GM18511 (cell line): ENCODE measurements at regions not wholly inside any gene's neighbourhood (a gene's known extent, or its start where the extent isn't known, plus 50 kb on each side); places are given as distances from the start of the nearest gene placed in this dataset.

ENCODE experiments used
- ATAC-seq: cut with Tn5 transposase; IDR thresholded peaks from one replicate; pipeline ENCODE4 v1.9.1; 2021; ENCODE audit warnings: mild to moderate bottlenecking, moderate library complexity; ENCODE audit not compliant: unreplicated experiment

DNA sequence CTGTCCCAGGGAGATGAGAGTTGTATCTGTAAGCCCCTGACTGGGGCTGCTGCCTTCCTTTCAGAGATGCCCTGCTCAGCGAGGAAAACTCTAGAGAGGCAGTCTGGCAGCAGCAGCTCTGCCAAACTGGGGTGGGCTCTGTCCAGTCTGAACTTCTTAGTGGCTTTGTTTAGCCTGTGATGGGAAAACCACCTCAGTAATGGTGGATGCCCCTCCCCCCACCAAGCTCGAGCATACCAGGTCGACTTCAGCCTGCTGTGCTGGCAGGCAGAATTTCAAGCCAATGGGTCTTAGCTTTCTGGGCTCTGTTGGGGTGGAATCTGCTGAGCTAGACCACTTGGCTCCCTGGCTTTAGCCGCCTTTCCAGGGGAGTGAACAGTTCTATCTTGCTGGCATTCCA is 218.3 kb downstream of the TUSC7 start:
- no peak for ATAC-seq

GRCh38 chr3:116929505-116930222 is 220.1 kb downstream of the TUSC7 start:
- ATAC-seq: no peak

GRCh38 chr3:116930786-116931185 is 221.2 kb downstream of the TUSC7 start:
- no peak for ATAC-seq

- no peak for ATAC-seq
Measured at GRCh38 chr3:116939091-116939490, 229.5 kb downstream of the TUSC7 start.

DNA sequence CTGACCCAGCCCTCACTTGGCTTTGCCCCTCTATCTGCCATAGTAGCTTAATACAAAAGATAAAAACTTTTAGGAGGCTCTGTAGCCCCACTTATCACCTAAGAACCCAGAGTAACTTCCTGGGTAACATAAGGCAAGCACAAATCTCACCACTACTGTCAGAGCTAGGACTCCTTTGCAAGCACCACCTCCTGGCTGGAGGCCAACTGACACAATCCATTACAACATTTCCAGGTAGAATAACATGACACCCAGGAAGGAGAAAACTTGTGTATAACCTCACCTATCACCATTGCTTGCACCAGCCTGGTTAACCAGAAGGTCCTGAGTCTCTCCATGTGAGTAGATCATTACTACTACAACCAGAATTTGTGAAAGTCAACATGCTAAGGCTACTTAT is 230.0 kb downstream of the TUSC7 start:
- no peak for ATAC-seq

- no peak for ATAC-seq
Measured at GRCh38 chr3:116940719-116941118, 231.1 kb downstream of the TUSC7 start.

DNA sequence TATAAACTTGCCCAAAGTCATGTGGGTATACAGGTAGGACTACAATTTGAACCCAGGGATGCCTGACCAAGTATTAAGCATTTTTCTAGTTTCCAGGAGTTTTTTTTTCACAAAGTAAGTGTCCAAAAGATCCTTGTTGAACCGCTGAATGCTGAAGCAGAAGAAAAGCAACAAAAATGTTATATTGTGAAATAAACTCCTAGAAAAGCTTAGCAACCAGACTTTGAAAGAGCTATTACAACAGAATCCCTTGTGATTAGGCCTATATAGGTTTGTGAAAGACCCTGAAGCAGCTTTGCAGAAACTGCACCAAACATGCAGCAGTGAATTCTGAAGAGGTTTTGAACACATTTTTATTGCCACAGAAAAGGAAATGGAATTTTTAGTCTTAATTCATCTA is 236.8 kb downstream of the TUSC7 start:
- ATAC-seq: no peak

DNA sequence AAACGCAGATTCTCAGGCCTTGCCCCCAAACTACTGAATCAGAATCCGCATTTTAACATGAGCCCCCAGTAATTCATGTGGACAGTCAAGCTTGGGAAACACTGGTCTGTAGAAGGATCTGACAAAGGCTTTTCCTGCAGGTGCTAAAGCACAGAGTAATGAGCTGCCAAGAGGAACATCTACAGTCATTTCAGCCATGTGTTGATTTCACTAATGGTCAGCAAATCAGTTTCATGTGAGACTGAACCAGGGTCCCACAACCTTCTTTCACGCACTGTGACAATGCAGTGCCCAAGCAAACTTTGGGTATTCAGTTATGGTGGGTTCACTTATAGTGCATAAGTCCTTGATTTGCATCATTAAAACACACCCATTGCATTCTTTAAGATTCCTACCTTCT is 237.6 kb downstream of the TUSC7 start:
- no peak for ATAC-seq

- no peak for ATAC-seq
Measured at GRCh38 chr3:116947809-116948208, 238.2 kb downstream of the TUSC7 start.

- no peak for ATAC-seq
Measured at GRCh38 chr3:116950301-116951055, 240.9 kb downstream of the TUSC7 start.

DNA sequence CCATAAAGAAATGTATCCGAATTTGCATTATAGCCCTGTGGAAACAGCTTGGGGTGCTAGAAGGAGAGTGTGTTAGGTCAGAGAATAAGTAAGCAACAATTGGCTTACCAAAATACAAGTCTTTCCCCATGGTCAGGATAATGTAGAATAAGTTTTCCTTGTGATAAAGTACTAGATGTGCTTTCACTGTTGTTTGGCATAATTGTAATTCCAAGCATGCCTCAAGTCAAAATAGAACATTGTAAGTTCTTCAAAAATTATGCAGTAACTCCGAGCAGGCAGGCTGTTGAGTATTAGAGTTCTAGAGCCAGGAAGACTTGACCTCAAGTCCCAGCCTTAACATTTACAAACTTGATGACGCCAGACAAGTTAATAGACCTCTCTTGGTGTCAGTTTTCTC is 242.0 kb downstream of the TUSC7 start:
- ATAC-seq: no peak

DNA sequence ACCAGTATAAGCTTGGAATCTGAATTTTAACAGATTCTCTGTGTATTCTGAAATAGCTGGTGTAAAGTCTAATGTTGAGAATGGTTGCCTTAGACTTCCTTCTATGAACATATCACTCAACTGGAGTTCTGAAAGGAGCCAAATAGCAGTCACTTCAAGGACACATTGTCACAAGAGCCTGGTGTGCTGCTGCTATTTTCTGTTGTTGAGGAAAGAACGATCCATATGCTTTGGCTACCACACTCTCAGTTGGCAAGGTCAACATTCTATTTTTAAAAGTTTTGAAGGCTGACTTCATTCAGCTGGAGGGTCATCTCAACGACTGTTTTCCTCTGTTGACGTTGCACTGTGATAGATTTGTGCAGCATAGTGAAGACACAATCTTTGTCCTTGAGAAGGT is 248.7 kb downstream of the TUSC7 start:
- ATAC-seq: no peak

GRCh38 chr3:116961106-116961505 is 251.5 kb downstream of the TUSC7 start:
- ATAC-seq: no peak

DNA sequence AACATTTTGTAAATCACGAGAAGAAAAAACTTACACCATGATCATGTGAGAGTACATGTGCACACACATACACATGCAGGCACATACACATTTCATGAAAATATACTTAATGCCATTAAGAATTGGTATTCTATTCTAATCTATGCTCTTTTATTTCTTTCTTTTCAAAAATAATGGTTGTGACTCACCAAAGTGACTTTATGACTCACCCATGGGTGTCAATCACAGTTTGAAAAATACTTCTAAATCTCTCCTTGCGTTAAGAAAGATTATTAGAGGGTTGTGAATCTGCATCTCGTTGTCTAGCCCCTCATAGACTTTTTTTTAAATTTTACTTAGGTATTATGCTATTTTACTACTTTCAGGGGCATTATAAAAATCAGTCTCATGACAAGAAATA is 254.2 kb downstream of the TUSC7 start:
- no peak for ATAC-seq

- ATAC-seq: no peak
Measured at GRCh38 chr3:116966649-116967048, 257.1 kb downstream of the TUSC7 start.

GRCh38 chr3:116969135-116969534 is 259.6 kb downstream of the TUSC7 start:
- ATAC-seq: no peak

GRCh38 chr3:116969646-116970045 is 260.1 kb downstream of the TUSC7 start:
- no peak for ATAC-seq

- no peak for ATAC-seq
Measured at GRCh38 chr3:116971531-116971930, 262.0 kb downstream of the TUSC7 start.

DNA sequence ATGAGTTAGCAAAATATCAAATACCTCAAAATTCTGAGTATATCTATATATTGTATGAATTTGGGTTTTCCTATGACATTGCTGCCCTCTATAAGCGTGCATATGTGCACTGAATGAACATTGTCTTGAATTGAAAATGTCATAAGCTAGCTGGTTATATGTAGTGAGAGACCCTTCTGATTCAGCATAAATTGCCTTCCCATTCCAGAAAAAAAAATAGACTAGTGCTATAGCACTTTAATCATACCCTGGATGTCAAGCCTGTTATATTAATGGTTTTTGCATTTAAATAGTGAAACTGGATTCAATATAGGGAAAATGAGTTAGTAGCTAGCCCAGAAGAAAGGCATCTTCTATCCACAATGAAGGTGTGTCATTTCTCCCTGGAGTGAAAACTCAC is 265.1 kb downstream of the TUSC7 start:
- ATAC-seq: no peak

DNA sequence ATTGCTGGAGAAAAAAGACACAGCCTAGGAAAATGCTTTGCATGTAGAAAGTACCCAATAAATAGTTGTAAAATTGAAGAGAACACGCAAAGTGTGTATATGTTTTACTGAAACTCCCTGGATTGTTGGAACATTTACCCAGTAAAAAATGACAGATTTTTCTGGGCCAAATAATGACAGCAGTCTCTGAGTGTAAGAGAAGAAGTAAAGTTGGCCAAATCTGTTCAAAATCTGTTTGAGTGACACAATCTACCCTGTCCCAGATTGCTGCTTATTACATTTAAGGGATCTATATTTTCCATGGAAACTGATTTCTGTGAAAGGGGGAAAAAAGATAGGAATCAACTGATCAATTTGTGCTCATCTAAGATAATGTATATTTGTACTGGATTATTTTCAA is 267.9 kb downstream of the TUSC7 start:
- ATAC-seq: no peak

DNA sequence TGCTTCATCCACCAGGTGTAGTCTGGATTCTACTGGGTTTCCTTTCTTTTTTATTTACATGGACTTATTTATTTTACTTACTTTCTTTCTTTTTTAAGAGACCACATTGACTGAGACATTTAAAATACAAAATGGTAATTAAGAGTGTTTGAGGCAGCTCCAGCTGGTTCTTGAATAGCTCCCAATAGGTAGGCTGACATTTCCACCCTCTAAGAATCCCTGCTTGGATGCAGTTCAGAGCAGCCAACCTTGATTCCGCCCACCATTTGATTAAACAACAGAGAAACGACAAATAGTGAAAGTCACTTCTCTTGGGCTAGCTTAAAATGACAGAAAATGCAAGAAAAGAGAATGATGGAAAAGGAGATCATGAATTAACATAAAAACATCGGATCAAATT is 270.5 kb downstream of the TUSC7 start:
- ATAC-seq: no peak

DNA sequence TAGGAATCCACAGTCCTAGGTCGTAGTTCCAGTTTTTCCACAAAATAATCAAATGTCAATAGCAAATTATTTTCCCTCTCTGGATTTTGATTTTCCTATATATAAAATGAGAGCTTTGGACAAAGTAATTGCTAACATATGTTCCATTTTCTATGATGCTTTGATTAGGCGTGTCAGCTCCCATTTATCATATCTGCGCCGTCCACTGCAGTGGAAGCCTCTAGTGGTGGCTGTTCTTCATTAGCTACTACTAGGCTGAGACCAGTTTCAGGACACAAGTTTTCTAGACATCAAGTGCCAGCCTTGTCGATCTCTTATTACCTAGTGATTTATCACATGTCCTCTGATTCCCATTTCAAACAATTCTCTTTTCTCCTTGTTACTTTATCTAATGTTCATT is 271.5 kb downstream of the TUSC7 start:
- no peak for ATAC-seq

- ATAC-seq: no peak
Measured at GRCh38 chr3:116984301-116984700, 274.7 kb downstream of the TUSC7 start.
